HG02678 (cell line): ENCODE measurements at regions not wholly inside any gene's neighbourhood (a gene's known extent, or its start where the extent isn't known, plus 50 kb on each side); places are given as distances from the start of the nearest gene placed in this dataset.
"Not testable (repeated sequence)": the region's sequence is repeated elsewhere in the genome, so short reads cannot be mapped to it uniquely, and the experiment has no call there.

Source experiments
- ATAC-seq: cut with Tn5 transposase; IDR thresholded peaks from one replicate; pipeline ENCODE4 v1.9.1; 2021; ENCODE audit warnings: mild to moderate bottlenecking, moderate library complexity; ENCODE audit not compliant: unreplicated experiment

- ATAC-seq = no peak
Measured at GRCh38 chr11:122604621-122605020, 50.9 kb upstream of the UBASH3B start.

GRCh38 chr11:122601141-122602125, 54.1 kb upstream of the UBASH3B start:
- ATAC-seq = no peak

GRCh38 chr11:122600290-122600689, 55.2 kb upstream of the UBASH3B start:
- ATAC-seq = no peak

GRCh38 chr11:122599434-122599833, 56.1 kb upstream of the UBASH3B start:
- no peak for ATAC-seq

GRCh38 chr11:122598971-122599370, 56.6 kb upstream of the UBASH3B start:
- no peak for ATAC-seq

- ATAC-seq = no peak
Measured at GRCh38 chr11:122597511-122597910, 58.0 kb upstream of the UBASH3B start.

GRCh38 chr11:122594986-122595645, 60.4 kb upstream of the UBASH3B start:
- no peak for ATAC-seq

GRCh38 chr11:122593473-122594420, 61.8 kb upstream of the UBASH3B start:
- ATAC-seq = no peak

GRCh38 chr11:122592641-122593040, 62.9 kb upstream of the UBASH3B start:
- ATAC-seq = no peak

GRCh38 chr11:122584670-122585069, 70.9 kb upstream of the UBASH3B start:
- no peak for ATAC-seq

- ATAC-seq = not testable (repeated sequence)
Measured at GRCh38 chr11:122580071-122580470, 75.5 kb upstream of the UBASH3B start.

GRCh38 chr11:122578171-122578825, 77.2 kb upstream of the UBASH3B start:
- no peak for ATAC-seq

- ATAC-seq = no peak
Measured at GRCh38 chr11:122572592-122572991, 82.9 kb upstream of the UBASH3B start.

- ATAC-seq = no peak
Measured at GRCh38 chr11:122563761-122564160, 91.8 kb upstream of the UBASH3B start.

- no peak for ATAC-seq
Measured at GRCh38 chr11:122559734-122560382, 95.7 kb upstream of the UBASH3B start.

- ATAC-seq = not testable (repeated sequence)
Measured at GRCh38 chr11:122559218-122559617, 96.3 kb upstream of the UBASH3B start.

GRCh38 chr11:122557163-122557562, 98.4 kb upstream of the UBASH3B start:
- ATAC-seq = not testable (repeated sequence)

GRCh38 chr11:122556605-122557004, 98.9 kb upstream of the UBASH3B start:
- ATAC-seq = no peak

- ATAC-seq = no peak
Measured at GRCh38 chr11:122538060-122538459, 117.5 kb upstream of the UBASH3B start.

- ATAC-seq = no peak
Measured at GRCh38 chr11:122524898-122525297, 130.6 kb upstream of the UBASH3B start.
